ENCODE measurements at regions not wholly inside any gene's neighbourhood (a gene's known extent, or its start where the extent isn't known, plus 50 kb on each side); places are given as distances from the start of the nearest gene placed in this dataset.

- DNase-seq (ENCODE audit: low read depth, low spot score) (no peak), FAIRE-seq (no peak)
- Histone ChIP-seq H3K9ac (ENCODE audit: control insufficient read depth, extremely low read depth, insufficient read depth, low read length) (no peak overlapping the region), H3K79me2 (ENCODE audit: control insufficient read depth, insufficient read depth, low read length) (no peaks in the 10 kb centered on the region), H3K27ac (ENCODE audit: control insufficient read depth, insufficient read depth, low read length) (no peak overlapping the region), H3K9me1 (ENCODE audit: control insufficient read depth, extremely low read depth, insufficient read depth, low read length) (no peaks in the 10 kb centered on the region), H2AFZ (ENCODE audit: control insufficient read depth, low read length) (no peak overlapping the region), H3K4me1 (ENCODE audit: control insufficient read depth, extremely low read depth, insufficient read depth, low read length) (no peaks in the 10 kb centered on the region), H3K4me2 (ENCODE audit: control insufficient read depth, extremely low read depth, insufficient read depth, low read depth, low read length) (no peak overlapping the region), H4K20me1 (ENCODE audit: control insufficient read depth, extremely low read depth, insufficient read depth, low read length) (no peaks in the 10 kb centered on the region), H3K9me3 (ENCODE audit: control insufficient read depth, low read depth, low read length) (no peaks in the 10 kb centered on the region), H3K4me3 (ENCODE audit: control insufficient read depth in 2 of 3, extremely low read depth in 1 of 3, insufficient read depth in 2 of 3, low read depth in 1 of 3, low read length in 3 of 3) (no peak overlapping the region), H3K27me3 (ENCODE audit: control insufficient read depth, extremely low read depth, insufficient read depth, low read length) (no peaks in the 10 kb centered on the region), H3K36me3 (ENCODE audit: control insufficient read depth in 2 of 2, extremely low read depth in 1 of 2, insufficient read depth in 2 of 2, low read length in 2 of 2) (no peaks in the 10 kb centered on the region)
- TF ChIP-seq, protein P1, sequence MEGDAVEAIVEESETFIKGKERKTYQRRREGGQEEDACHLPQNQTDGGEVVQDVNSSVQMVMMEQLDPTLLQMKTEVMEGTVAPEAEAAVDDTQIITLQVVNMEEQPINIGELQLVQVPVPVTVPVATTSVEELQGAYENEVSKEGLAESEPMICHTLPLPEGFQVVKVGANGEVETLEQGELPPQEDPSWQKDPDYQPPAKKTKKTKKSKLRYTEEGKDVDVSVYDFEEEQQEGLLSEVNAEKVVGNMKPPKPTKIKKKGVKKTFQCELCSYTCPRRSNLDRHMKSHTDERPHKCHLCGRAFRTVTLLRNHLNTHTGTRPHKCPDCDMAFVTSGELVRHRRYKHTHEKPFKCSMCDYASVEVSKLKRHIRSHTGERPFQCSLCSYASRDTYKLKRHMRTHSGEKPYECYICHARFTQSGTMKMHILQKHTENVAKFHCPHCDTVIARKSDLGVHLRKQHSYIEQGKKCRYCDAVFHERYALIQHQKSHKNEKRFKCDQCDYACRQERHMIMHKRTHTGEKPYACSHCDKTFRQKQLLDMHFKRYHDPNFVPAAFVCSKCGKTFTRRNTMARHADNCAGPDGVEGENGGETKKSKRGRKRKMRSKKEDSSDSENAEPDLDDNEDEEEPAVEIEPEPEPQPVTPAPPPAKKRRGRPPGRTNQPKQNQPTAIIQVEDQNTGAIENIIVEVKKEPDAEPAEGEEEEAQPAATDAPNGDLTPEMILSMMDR (optimal IDR thresholded peaks at IDR 0.05 in 1 of 3, IDR thresholded peaks at IDR 0.05 in 1 of 3, conservative IDR thresholded peaks at IDR 0.05 in 1 of 3; ENCODE audit: extremely low read depth in 1 of 3, insufficient read depth in 2 of 3, low read length in 3 of 3) = no peak
- no peak for TF ChIP-seq EZH2 (IDR thresholded peaks at IDR 0.05; ENCODE audit: low read length)
- dilution Hi-C loops (cut with MboI; ENCODE audit: extremely low pct_ligation_motif_present, low sequenced_read_pairs) = no loop called here
Measured at GRCh38 chr3:157633241-157633640, 130.0 kb upstream of the VEPH1 start.

- no peak for TF ChIP-seq EZH2 (IDR thresholded peaks at IDR 0.05; ENCODE audit: low read length)
- TF ChIP-seq, protein P1 (optimal IDR thresholded peaks at IDR 0.05 in 1 of 3, IDR thresholded peaks at IDR 0.05 in 1 of 3, conservative IDR thresholded peaks at IDR 0.05 in 1 of 3; ENCODE audit: extremely low read depth in 1 of 3, insufficient read depth in 2 of 3, low read length in 3 of 3) = no peak
- DNase-seq (ENCODE audit: low read depth, low spot score) (no peak), FAIRE-seq (no peak)
- H3K27ac ChIP-seq (ENCODE audit: control insufficient read depth, insufficient read depth, low read length) = no peak overlapping the region
- no peak overlapping the region for H3K9ac ChIP-seq (ENCODE audit: control insufficient read depth, extremely low read depth, insufficient read depth, low read length)
- dilution Hi-C loops (cut with MboI; ENCODE audit: extremely low pct_ligation_motif_present, low sequenced_read_pairs) = no loop called here
- no peaks in the 10 kb centered on the region for H3K9me1 ChIP-seq (ENCODE audit: control insufficient read depth, extremely low read depth, insufficient read depth, low read length)
- no peaks in the 10 kb centered on the region for H3K4me1 ChIP-seq (ENCODE audit: control insufficient read depth, extremely low read depth, insufficient read depth, low read length)
- no peaks in the 10 kb centered on the region for H3K79me2 ChIP-seq (ENCODE audit: control insufficient read depth, insufficient read depth, low read length)
- H3K36me3 ChIP-seq (ENCODE audit: control insufficient read depth in 2 of 2, extremely low read depth in 1 of 2, insufficient read depth in 2 of 2, low read length in 2 of 2) = no peaks in the 10 kb centered on the region
- H4K20me1 ChIP-seq (ENCODE audit: control insufficient read depth, extremely low read depth, insufficient read depth, low read length) = no peaks in the 10 kb centered on the region
- no peak overlapping the region for H3K4me2 ChIP-seq (ENCODE audit: control insufficient read depth, extremely low read depth, insufficient read depth, low read depth, low read length)
- H3K4me3 ChIP-seq (ENCODE audit: control insufficient read depth in 2 of 3, extremely low read depth in 1 of 3, insufficient read depth in 2 of 3, low read depth in 1 of 3, low read length in 3 of 3) = no peak overlapping the region
- no peak overlapping the region for H2AFZ ChIP-seq (ENCODE audit: control insufficient read depth, low read length)
- no peaks in the 10 kb centered on the region for H3K9me3 ChIP-seq (ENCODE audit: control insufficient read depth, low read depth, low read length)
- no peaks in the 10 kb centered on the region for H3K27me3 ChIP-seq (ENCODE audit: control insufficient read depth, extremely low read depth, insufficient read depth, low read length)
Measured at GRCh38 chr3:157632075-157632474, 128.9 kb upstream of the VEPH1 start.
